ENCODE measurements at regions not wholly inside any gene's neighbourhood (a gene's known extent, or its start where the extent isn't known, plus 50 kb on each side); places are given as distances from the start of the nearest gene placed in this dataset.
A peak's percentile ranks its signal among the peaks of the same experiment; 100 is the strongest.

DNA sequence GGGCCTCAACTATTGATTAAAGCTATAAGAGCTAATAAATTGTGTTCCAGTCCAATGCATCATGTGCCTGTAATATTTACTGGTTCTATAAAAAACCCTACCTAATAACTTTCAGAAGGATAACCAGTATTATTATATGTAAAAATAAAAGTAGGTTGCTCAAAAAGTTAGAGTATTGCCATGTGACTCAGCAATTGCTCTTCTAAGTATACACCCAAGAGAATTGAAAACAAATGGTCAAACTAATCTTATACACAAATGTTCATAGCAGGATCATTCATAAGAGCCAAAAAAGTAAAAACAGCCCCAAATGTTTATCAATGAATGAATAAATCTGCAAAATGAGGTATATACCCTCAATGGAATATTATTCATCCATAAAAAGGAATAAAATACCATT is 89.5 kb upstream of the TES start:
- Histone ChIP-seq H2AFZ (ENCODE audit: low read depth, low read length) (no peak overlapping the region), H3K27me3 (ENCODE audit: insufficient read depth, low read length) (no peaks in the 10 kb centered on the region), H3K9me3 (ENCODE audit: low read length) (no peaks in the 10 kb centered on the region), H3K36me3 (ENCODE audit: insufficient read depth, low read length) (no peaks in the 10 kb centered on the region), H3K4me1 (ENCODE audit: insufficient read depth, low read length) (no peaks in the 10 kb centered on the region), H3K4me3 (ENCODE audit: low read length) (no peak overlapping the region)

DNA sequence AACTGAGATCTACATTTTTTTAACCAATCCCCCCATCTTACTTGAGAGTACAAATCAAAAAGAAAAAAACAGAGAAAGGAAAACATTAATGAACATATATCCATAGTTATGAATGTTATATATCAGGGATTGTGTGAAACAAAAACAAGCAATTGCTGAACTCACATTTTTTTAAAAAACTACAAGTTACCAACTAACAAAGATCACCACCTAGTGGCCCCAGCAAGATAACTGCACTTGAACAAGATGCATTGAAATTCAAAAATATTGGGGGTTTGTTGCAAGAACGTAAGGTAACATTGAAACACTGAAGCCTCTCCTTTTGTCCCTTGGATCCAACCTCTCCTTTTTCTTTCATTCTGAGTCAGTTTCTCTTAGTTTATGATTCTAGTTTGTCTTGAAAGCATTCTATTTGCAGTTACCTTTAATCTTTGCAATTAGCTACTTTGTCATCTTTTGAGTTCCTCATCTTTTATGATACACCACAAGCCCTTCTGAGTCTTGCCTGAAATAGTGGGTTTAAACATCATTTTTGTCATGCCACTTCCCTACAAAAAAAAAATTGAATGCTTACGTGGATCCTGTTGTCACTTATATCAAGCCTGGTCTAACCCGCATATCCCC is 87.3 kb upstream of the TES start:
- Histone ChIP-seq H3K4me3 (ENCODE audit: low read length) (no peak overlapping the region), H3K27me3 (ENCODE audit: insufficient read depth, low read length) (no peaks in the 10 kb centered on the region), H3K36me3 (ENCODE audit: insufficient read depth, low read length) (no peaks in the 10 kb centered on the region), H3K4me1 (ENCODE audit: insufficient read depth, low read length) (no peaks in the 10 kb centered on the region), H3K9me3 (ENCODE audit: low read length) (no peaks in the 10 kb centered on the region), H2AFZ (ENCODE audit: low read depth, low read length) (no peak overlapping the region)

DNA sequence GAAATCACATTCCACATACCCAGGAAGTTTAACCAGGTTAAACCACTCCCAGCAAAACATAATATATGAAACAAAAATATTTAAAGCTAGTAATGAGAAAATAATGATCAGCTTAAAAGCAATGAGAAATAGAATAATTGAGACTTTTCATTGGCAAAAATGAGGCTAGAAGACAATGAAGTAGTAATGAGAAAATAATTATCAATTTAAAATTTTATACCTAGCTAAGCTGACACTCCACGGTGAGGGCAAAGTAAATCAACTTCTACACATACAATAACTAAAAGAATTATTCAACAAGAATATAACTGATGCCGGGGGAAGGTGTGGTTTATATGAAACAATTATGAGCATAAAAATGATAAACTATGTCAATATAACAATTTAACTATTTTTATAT is 82.2 kb upstream of the TES start:
- no peaks in the 10 kb centered on the region for H3K36me3 ChIP-seq (ENCODE audit: insufficient read depth, low read length)
- no peak overlapping the region for H3K4me3 ChIP-seq (ENCODE audit: low read length)
- H3K27me3 ChIP-seq (ENCODE audit: insufficient read depth, low read length): no peaks in the 10 kb centered on the region
- H2AFZ ChIP-seq (ENCODE audit: low read depth, low read length): no peak overlapping the region
- H3K4me1 ChIP-seq (ENCODE audit: insufficient read depth, low read length): no peaks in the 10 kb centered on the region
- no peaks in the 10 kb centered on the region for H3K9me3 ChIP-seq (ENCODE audit: low read length)

DNA sequence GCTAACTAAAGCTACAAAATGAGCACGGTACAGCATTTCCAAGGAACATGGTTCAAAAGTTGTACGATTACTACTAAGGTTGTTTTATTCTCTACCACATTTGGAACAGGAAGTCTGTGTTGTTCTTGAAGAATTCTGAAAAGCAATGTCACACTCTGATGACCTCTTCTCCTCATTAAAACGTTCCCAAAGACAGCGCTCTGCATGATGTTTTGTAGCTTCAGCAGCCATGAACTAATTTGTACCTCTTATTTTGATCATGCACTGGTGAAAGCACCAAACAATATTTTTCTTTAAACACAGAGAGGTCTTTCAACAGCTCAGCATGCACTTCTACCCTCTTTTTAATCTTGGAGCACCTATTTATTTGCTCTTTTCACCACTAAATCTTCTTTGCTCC is 75.0 kb upstream of the TES start:
- Histone ChIP-seq H3K9me3 (ENCODE audit: low read length) (no peaks in the 10 kb centered on the region), H3K36me3 (ENCODE audit: insufficient read depth, low read length) (no peaks in the 10 kb centered on the region), H3K4me3 (ENCODE audit: low read length) (no peak overlapping the region), H3K27me3 (ENCODE audit: insufficient read depth, low read length) (no peaks in the 10 kb centered on the region), H3K4me1 (ENCODE audit: insufficient read depth, low read length) (peaks cover 16% of the 10 kb centered on the region), H2AFZ (ENCODE audit: low read depth, low read length) (peak overlapping the region; percentile 9)

DNA sequence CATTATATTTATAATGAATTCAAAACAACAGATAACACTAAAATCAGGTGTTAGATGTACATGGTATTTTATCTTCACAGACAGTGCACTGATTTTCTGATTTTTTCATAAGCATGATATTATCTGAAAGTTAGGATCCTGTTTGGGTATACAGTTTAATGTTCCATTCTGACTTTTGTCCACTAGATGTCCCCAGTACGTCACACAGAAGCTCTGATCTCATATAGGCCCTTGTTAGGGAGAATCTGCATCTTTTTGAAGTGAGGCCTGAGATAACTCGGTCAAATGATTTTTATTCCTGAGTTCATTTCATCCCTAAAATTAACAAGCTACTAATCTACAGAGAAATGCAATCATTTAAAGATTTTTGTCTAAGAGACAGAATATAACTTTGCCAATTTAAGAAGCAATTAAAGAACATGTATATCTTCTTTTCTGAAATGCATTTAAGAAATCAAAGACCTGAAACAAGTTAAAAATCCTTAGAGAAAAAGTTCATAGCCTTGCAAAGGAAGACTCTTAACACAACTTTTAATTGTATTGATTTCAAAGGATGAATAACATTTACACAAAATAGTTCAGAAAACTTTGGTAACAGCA is 72.0 kb upstream of the TES start:
- Histone ChIP-seq H3K4me1 (ENCODE audit: insufficient read depth, low read length) (peaks cover 16% of the 10 kb centered on the region), H3K9me3 (ENCODE audit: low read length) (no peaks in the 10 kb centered on the region), H3K36me3 (ENCODE audit: insufficient read depth, low read length) (no peaks in the 10 kb centered on the region), H2AFZ (ENCODE audit: low read depth, low read length) (peak overlapping the region; percentile 30), H3K27me3 (ENCODE audit: insufficient read depth, low read length) (no peaks in the 10 kb centered on the region), H3K4me3 (ENCODE audit: low read length) (peak overlapping the region; percentile 47)

DNA sequence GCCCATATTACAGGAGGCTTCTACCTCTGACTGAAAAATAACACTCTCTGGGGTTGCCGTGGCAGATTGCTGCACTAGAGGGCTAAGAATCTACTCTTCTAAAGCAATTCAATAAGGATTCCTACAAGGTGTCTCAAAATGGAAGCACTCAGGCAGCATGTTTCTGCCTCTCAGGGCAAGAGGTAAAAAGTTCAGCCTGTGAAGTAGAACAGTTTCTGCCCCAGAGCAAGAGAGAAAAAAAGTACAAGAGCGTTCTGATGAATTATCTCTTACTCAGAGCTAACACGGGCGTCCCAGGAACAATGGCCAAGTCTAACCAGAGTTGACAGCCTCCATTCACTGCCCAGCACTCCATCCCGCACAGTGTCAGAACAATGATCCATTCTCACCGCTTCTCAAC is 71.3 kb upstream of the TES start:
- Histone ChIP-seq H2AFZ (ENCODE audit: low read depth, low read length) (peak overlapping the region; percentile 30), H3K4me1 (ENCODE audit: insufficient read depth, low read length) (peaks cover 16% of the 10 kb centered on the region), H3K9me3 (ENCODE audit: low read length) (no peaks in the 10 kb centered on the region), H3K36me3 (ENCODE audit: insufficient read depth, low read length) (no peaks in the 10 kb centered on the region), H3K27me3 (ENCODE audit: insufficient read depth, low read length) (no peaks in the 10 kb centered on the region), H3K4me3 (ENCODE audit: low read length) (peak overlapping the region; percentile 47)

DNA sequence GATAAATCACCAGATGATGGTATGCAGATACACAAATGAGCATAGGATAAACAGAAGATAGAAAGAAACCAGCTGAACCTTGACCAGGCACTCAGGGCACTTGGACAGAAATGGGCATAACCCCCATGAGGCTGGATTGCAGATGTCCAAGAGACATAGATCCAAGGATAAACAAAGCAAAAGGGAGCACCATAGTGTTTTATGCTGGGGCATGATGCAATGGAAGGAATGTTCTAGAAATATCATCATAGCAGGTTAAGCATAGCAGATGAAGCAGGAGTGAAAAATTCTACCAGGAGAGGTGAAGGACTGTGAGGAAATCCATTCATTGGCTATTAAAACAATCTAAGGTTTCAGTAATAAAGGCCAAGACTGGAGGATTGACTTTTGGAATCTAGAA is 70.5 kb upstream of the TES start:
- Histone ChIP-seq H3K9me3 (ENCODE audit: low read length) (no peaks in the 10 kb centered on the region), H3K27me3 (ENCODE audit: insufficient read depth, low read length) (no peaks in the 10 kb centered on the region)

DNA sequence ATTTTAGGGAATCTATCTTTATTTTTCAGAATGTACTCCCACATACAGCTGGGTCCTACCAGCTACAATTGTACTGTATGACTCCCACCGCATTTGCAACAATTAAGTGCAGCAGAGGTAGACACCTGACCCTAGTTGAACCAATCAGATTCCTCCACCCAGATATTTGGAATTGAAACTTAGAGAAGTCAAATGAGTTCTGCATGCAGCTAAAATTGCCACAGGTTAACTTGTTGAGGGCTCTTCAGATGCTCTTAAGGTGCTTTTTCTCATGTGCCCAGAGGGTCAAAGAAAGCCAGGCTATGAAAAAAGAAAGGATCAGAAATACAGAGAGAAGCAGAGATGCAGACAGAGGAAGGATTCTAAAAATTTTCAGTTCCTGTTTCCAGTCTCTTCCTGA is 68.0 kb upstream of the TES start:
- H3K4me3 ChIP-seq (ENCODE audit: low read length): no peak overlapping the region
- H3K4me1 ChIP-seq (ENCODE audit: insufficient read depth, low read length): peaks cover 5% of the 10 kb centered on the region
- no peaks in the 10 kb centered on the region for H3K9me3 ChIP-seq (ENCODE audit: low read length)
- no peaks in the 10 kb centered on the region for H3K27me3 ChIP-seq (ENCODE audit: insufficient read depth, low read length)
- no peaks in the 10 kb centered on the region for H3K36me3 ChIP-seq (ENCODE audit: insufficient read depth, low read length)
- no peak overlapping the region for H2AFZ ChIP-seq (ENCODE audit: low read depth, low read length)

More for the DNA sequence above, 70.5 kb upstream of the TES start:
- no peak overlapping the region for H2AFZ ChIP-seq (ENCODE audit: low read depth, low read length)
- H3K4me3 ChIP-seq (ENCODE audit: low read length): no peak overlapping the region
- peaks cover 16% of the 10 kb centered on the region for H3K4me1 ChIP-seq (ENCODE audit: insufficient read depth, low read length)
- no peaks in the 10 kb centered on the region for H3K36me3 ChIP-seq (ENCODE audit: insufficient read depth, low read length)

DNA sequence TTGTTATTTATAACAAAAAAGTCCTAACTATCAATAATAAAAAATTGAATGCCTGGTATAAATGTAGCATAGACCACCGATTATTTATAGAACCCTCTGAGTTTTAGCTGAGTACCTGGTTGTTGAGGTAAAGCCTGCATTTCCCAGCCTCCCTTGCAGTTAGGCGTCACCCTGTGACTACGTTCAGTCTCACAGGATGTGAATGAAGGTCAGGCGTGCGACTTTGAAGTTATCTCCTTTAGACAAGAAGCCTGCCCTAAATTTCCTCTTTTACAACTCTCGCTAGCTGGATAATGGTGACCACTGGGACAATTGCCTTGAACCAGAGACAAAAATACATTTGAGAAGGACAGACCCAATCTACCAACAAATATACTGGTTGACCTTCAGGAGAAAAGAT is 67.5 kb upstream of the TES start:
- no peaks in the 10 kb centered on the region for H3K27me3 ChIP-seq (ENCODE audit: insufficient read depth, low read length)
- no peaks in the 10 kb centered on the region for H3K9me3 ChIP-seq (ENCODE audit: low read length)
- H2AFZ ChIP-seq (ENCODE audit: low read depth, low read length): no peak overlapping the region
- peaks cover 5% of the 10 kb centered on the region for H3K4me1 ChIP-seq (ENCODE audit: insufficient read depth, low read length)
- H3K36me3 ChIP-seq (ENCODE audit: insufficient read depth, low read length): no peaks in the 10 kb centered on the region
- H3K4me3 ChIP-seq (ENCODE audit: low read length): no peak overlapping the region

DNA sequence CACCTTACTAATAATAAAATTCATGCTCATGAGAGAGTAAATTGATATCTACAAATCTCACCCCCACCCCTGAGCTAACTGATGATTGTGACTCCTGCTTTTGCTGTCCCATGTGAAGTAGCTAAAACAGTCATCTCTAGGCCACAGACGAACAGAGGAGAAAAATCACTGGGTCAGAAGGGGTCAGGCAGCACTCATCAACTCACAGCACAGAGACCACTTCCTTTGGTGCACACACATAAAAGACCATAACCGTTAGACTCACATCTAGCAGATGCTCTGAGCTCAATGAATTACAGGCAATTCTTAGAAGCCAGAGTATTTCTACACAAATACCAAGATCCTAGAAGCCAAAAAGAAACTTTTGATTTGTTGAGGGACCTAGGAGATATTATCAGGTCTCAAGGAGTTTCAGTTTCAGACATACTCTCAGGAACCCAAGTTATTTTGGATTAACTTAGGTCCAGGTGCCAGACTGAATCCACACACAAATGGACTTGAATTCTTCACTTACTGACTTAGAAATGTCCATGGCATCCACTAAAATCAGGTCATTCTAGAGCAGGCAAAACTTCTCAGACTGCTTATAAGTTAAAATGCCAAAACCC is 65.0 kb upstream of the TES start:
- Histone ChIP-seq H3K9me3 (ENCODE audit: low read length) (no peaks in the 10 kb centered on the region), H3K4me1 (ENCODE audit: insufficient read depth, low read length) (no peaks in the 10 kb centered on the region), H2AFZ (ENCODE audit: low read depth, low read length) (no peak overlapping the region), H3K4me3 (ENCODE audit: low read length) (no peak overlapping the region), H3K36me3 (ENCODE audit: insufficient read depth, low read length) (no peaks in the 10 kb centered on the region), H3K27me3 (ENCODE audit: insufficient read depth, low read length) (no peaks in the 10 kb centered on the region)

DNA sequence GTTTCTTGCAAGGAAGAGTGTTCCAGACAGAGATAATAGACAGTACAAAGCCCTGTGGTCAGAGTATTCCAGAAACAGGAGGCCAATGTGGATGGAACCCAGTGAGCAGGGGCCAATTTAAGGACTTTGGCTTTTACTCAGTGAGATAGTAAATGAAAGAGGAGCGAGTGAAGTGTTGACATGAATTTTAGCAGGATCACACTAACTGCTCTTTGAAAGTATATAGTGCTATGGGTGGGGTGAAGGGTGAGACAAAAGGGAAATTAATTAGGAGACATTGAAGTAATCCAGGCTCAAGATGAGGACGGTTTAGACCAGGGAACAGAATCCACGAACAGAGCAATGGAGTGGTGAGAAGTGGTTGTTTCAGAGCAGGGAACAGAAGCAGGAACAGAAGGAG is 62.2 kb upstream of the TES start:
- H3K4me3 ChIP-seq (ENCODE audit: low read length): no peak overlapping the region
- no peaks in the 10 kb centered on the region for H3K9me3 ChIP-seq (ENCODE audit: low read length)
- no peaks in the 10 kb centered on the region for H3K4me1 ChIP-seq (ENCODE audit: insufficient read depth, low read length)
- no peak overlapping the region for H2AFZ ChIP-seq (ENCODE audit: low read depth, low read length)
- no peaks in the 10 kb centered on the region for H3K36me3 ChIP-seq (ENCODE audit: insufficient read depth, low read length)
- no peaks in the 10 kb centered on the region for H3K27me3 ChIP-seq (ENCODE audit: insufficient read depth, low read length)

DNA sequence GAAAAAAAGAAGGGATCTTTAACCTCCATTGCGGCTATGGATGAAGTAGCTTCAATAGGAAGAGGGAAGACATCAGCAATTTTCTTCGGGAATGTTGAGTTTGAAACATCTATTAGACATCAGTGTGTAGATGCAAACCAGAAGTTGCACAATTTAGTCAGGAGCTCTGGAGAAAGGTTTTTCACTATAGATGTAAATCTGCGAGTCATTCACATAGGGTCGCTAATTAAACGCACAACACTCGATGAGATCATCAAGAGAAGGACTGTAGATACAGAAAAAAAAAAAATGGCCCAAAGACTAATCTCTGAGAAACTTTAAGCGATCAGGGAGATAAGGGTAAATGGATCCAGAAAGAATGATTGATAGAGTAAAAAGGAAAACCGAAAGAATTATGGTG is 61.7 kb upstream of the TES start:
- no peaks in the 10 kb centered on the region for H3K36me3 ChIP-seq (ENCODE audit: insufficient read depth, low read length)

DNA sequence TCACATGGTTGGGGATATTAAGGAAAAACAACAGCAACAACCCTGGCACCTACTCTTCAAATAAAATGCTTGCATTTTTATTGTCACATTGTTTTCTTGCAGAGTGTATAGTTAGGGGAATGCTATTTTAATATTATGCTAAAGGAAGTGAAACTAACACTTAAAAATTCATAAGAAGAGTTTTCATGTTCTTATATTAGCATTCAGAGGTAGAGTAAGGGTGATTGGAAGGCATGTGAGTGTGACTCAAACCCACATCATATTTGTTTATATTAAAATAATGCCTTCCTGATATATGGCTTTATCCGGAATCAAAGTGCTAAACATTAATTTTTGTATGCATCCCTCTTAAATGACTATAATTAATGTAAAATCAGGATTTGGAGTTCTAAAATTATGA is 59.8 kb upstream of the TES start:
- no peak overlapping the region for H3K4me3 ChIP-seq (ENCODE audit: low read length)
- no peak overlapping the region for H2AFZ ChIP-seq (ENCODE audit: low read depth, low read length)
- no peaks in the 10 kb centered on the region for H3K9me3 ChIP-seq (ENCODE audit: low read length)
- H3K36me3 ChIP-seq (ENCODE audit: insufficient read depth, low read length): no peaks in the 10 kb centered on the region
- no peaks in the 10 kb centered on the region for H3K27me3 ChIP-seq (ENCODE audit: insufficient read depth, low read length)
- H3K4me1 ChIP-seq (ENCODE audit: insufficient read depth, low read length): no peaks in the 10 kb centered on the region

More for the DNA sequence above, 61.7 kb upstream of the TES start:
- H3K4me3 ChIP-seq (ENCODE audit: low read length): no peak overlapping the region
- no peak overlapping the region for H2AFZ ChIP-seq (ENCODE audit: low read depth, low read length)
- no peaks in the 10 kb centered on the region for H3K4me1 ChIP-seq (ENCODE audit: insufficient read depth, low read length)
- H3K9me3 ChIP-seq (ENCODE audit: low read length): no peaks in the 10 kb centered on the region
- H3K27me3 ChIP-seq (ENCODE audit: insufficient read depth, low read length): no peaks in the 10 kb centered on the region

DNA sequence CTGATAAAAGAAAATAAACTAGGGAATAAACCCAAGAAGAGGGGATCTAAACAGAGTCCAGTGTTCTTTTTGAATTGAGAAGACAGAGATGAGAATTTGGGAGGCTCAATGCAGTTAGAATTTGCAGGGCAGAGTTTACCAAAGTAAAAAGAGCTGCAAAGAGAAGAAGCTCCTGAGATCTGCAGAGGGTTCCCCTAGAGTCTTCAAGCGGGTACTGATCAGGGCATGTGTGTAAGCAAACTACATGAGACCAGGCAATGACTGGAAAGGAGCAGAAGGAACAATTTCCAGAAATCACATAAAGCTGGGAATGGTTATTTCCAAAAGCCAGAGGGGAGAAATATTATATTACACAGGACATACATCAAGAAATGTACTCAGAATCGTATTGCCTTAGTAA is 58.1 kb upstream of the TES start:
- Histone ChIP-seq H3K4me1 (ENCODE audit: insufficient read depth, low read length) (no peaks in the 10 kb centered on the region), H2AFZ (ENCODE audit: low read depth, low read length) (no peak overlapping the region), H3K4me3 (ENCODE audit: low read length) (no peak overlapping the region), H3K36me3 (ENCODE audit: insufficient read depth, low read length) (no peaks in the 10 kb centered on the region), H3K9me3 (ENCODE audit: low read length) (no peaks in the 10 kb centered on the region), H3K27me3 (ENCODE audit: insufficient read depth, low read length) (no peaks in the 10 kb centered on the region)

Measured in neuron (in vitro differentiated cells).